GM18507 (cell line): ENCODE measurements at regions not wholly inside any gene's neighbourhood (a gene's known extent, or its start where the extent isn't known, plus 50 kb on each side); places are given as distances from the start of the nearest gene placed in this dataset.
A peak's percentile ranks its signal among the peaks of the same experiment; 100 is the strongest.
"Not testable (repeated sequence)": the region's sequence is repeated elsewhere in the genome, so short reads cannot be mapped to it uniquely, and the experiment has no call there.

Experiments used
- DNase-seq: peaks from one replicate; pipeline ENCODE4 v3.0.0; 2011; ENCODE audit warnings: low read depth; ENCODE audit not compliant: insufficient read length; ENCODE audit errors: extremely low spot score
- FAIRE-seq: peaks from 2 replicates; lab custom pipeline; 2011; peaks lifted over from hg19 to GRCh38; lab: Jason Lieb, UNC

- no peak for FAIRE-seq
Measured at GRCh38 chr10:45180507-45180906, 134.9 kb downstream of the OR13A1 start.

GRCh38 chr10:45180946-45181875 lies 134.2 kb downstream of the OR13A1 start:
- FAIRE-seq (no peak), DNase-seq (no peak)

More at GRCh38 chr10:45180507-45180906, 134.9 kb downstream of the OR13A1 start:
- no peak for DNase-seq

- FAIRE-seq (no peak), DNase-seq (no peak)
Measured at GRCh38 chr10:45183174-45183573, 132.2 kb downstream of the OR13A1 start.

- FAIRE-seq (no peak), DNase-seq (no peak)
Measured at GRCh38 chr10:45197816-45198485, 117.5 kb downstream of the OR13A1 start.

- DNase-seq (no peak), FAIRE-seq (no peak)
Measured at GRCh38 chr10:45198486-45199204, 116.8 kb downstream of the OR13A1 start.

- FAIRE-seq (no peak), DNase-seq (no peak)
Measured at GRCh38 chr10:45199205-45199740, 116.1 kb downstream of the OR13A1 start.

GRCh38 chr10:45201271-45201670 lies 114.1 kb downstream of the OR13A1 start:
- no peak for DNase-seq
- FAIRE-seq = no peak

- FAIRE-seq = no peak
Measured at GRCh38 chr10:45202242-45202641, 113.2 kb downstream of the OR13A1 start.

GRCh38 chr10:45204954-45205775 lies 110.2 kb downstream of the OR13A1 start:
- DNase-seq = no peak
- no peak for FAIRE-seq

More at GRCh38 chr10:45202242-45202641, 113.2 kb downstream of the OR13A1 start:
- no peak for DNase-seq

GRCh38 chr10:45209888-45210287 lies 105.5 kb downstream of the OR13A1 start:
- FAIRE-seq = no peak
- DNase-seq = no peak

- FAIRE-seq (no peak), DNase-seq (no peak)
Measured at GRCh38 chr10:45211576-45211975, 103.8 kb downstream of the OR13A1 start.

- DNase-seq (no peak), FAIRE-seq (no peak)
Measured at GRCh38 chr10:45219416-45219815, 96.0 kb downstream of the OR13A1 start.

GRCh38 chr10:45220931-45221330 lies 94.5 kb downstream of the OR13A1 start:
- no peak for FAIRE-seq
- no peak for DNase-seq

GRCh38 chr10:45224219-45224841 lies 91.1 kb downstream of the OR13A1 start:
- DNase-seq (no peak), FAIRE-seq (no peak)

GRCh38 chr10:45227042-45227441 lies 88.4 kb downstream of the OR13A1 start:
- FAIRE-seq = no peak
- DNase-seq = no peak

- FAIRE-seq (no peak), DNase-seq (no peak)
Measured at GRCh38 chr10:45227456-45227855, 88.0 kb downstream of the OR13A1 start.

- no peak for FAIRE-seq
Measured at GRCh38 chr10:45229823-45230222, 85.6 kb downstream of the OR13A1 start.

GRCh38 chr10:45235260-45235769 lies 80.1 kb downstream of the OR13A1 start:
- peak; percentile 12 for FAIRE-seq
- DNase-seq = not testable (repeated sequence)

More at GRCh38 chr10:45229823-45230222, 85.6 kb downstream of the OR13A1 start:
- DNase-seq = no peak
